ENCODE measurements at regions not wholly inside any gene's neighbourhood (a gene's known extent, or its start where the extent isn't known, plus 50 kb on each side); places are given as distances from the start of the nearest gene placed in this dataset.

- DNase-seq (ENCODE audit: low read depth in 1 of 2, low spot score in 1 of 2), result peak; percentile 47 to 60
Observed at GRCh38 chr12:91811481-91812287, 334.0 kb downstream of the BTG1 start.

GRCh38 chr12:91810531-91811451 is 334.9 kb downstream of the BTG1 start:
- DNase-seq (ENCODE audit: low read depth in 1 of 2, low spot score in 1 of 2), result no peak

GRCh38 chr12:91810077-91810476 is 335.6 kb downstream of the BTG1 start:
- no peak for DNase-seq (ENCODE audit: low read depth in 1 of 2, low spot score in 1 of 2)

GRCh38 chr12:91805031-91805430 is 340.6 kb downstream of the BTG1 start:
- DNase-seq (ENCODE audit: low read depth in 1 of 2, low spot score in 1 of 2), result no peak

- DNase-seq (ENCODE audit: low read depth in 1 of 2, low spot score in 1 of 2), result no peak
Observed at GRCh38 chr12:91804533-91804932, 341.1 kb downstream of the BTG1 start.

- DNase-seq (ENCODE audit: low read depth in 1 of 2, low spot score in 1 of 2), result no peak
Observed at GRCh38 chr12:91801048-91801447, 344.6 kb downstream of the BTG1 start.

GRCh38 chr12:91793676-91794075 is 352.0 kb downstream of the BTG1 start:
- DNase-seq (ENCODE audit: low read depth in 1 of 2, low spot score in 1 of 2), result no peak

- no peak for DNase-seq (ENCODE audit: low read depth in 1 of 2, low spot score in 1 of 2)
Observed at GRCh38 chr12:91792597-91792996, 353.0 kb downstream of the BTG1 start.

- no peak for DNase-seq (ENCODE audit: low read depth in 1 of 2, low spot score in 1 of 2)
Observed at GRCh38 chr12:91786499-91787272, 359.0 kb downstream of the BTG1 start.

GRCh38 chr12:91785655-91786498 is 359.8 kb downstream of the BTG1 start:
- DNase-seq (ENCODE audit: low read depth in 1 of 2, low spot score in 1 of 2), result no peak

GRCh38 chr12:91781114-91781513 is 364.5 kb downstream of the BTG1 start:
- DNase-seq (ENCODE audit: low read depth in 1 of 2, low spot score in 1 of 2), result no peak

- DNase-seq (ENCODE audit: low read depth in 1 of 2, low spot score in 1 of 2), result peak; percentile 4 to 23
Observed at GRCh38 chr12:91778938-91779400, 366.7 kb downstream of the BTG1 start.

GRCh38 chr12:91778091-91778832 is 367.4 kb downstream of the BTG1 start:
- no peak for DNase-seq (ENCODE audit: low read depth in 1 of 2, low spot score in 1 of 2)

GRCh38 chr12:91777268-91777992 is 368.2 kb downstream of the BTG1 start:
- DNase-seq (ENCODE audit: low read depth in 1 of 2, low spot score in 1 of 2), result no peak

GRCh38 chr12:91774434-91774921 is 371.2 kb downstream of the BTG1 start:
- DNase-seq (ENCODE audit: low read depth in 1 of 2, low spot score in 1 of 2), result no peak

GRCh38 chr12:91773749-91774429 is 371.8 kb downstream of the BTG1 start:
- DNase-seq (ENCODE audit: low read depth in 1 of 2, low spot score in 1 of 2), result no peak

- DNase-seq (ENCODE audit: low read depth in 1 of 2, low spot score in 1 of 2), result no peak
Observed at GRCh38 chr12:91772411-91772810, 373.2 kb downstream of the BTG1 start.

GRCh38 chr12:91769736-91770135 is 375.9 kb downstream of the BTG1 start:
- DNase-seq (ENCODE audit: low read depth in 1 of 2, low spot score in 1 of 2), result no peak
